Left ventricle myocardium inferior (tissue), 1 donor: ENCODE measurements at regions not wholly inside any gene's neighbourhood (a gene's known extent, or its start where the extent isn't known, plus 50 kb on each side); places are given as distances from the start of the nearest gene placed in this dataset.

Experiments used
- DNase-seq: peaks from one replicate; pipeline ENCODE4 v3.0.0-alpha.2; 2020
- H3K27ac ChIP-seq: fragments of 200-600 bp; replicated peaks from 2 replicates; pipeline ENCODE4 v1.8.0; 2021
- H3K27me3 ChIP-seq: fragments of 200-600 bp; 2 replicates; pipeline ENCODE4 v1.8.0; 2021; ENCODE audit warnings: low read depth
- H3K36me3 ChIP-seq: fragments of 200-600 bp; 2 replicates; pipeline ENCODE4 v1.8.0; 2021
- H3K4me1 ChIP-seq: fragments of 200-600 bp; 2 replicates; pipeline ENCODE4 v1.8.0; 2021
- H3K4me3 ChIP-seq: fragments of 200-600 bp; 2 replicates; pipeline ENCODE4 v1.8.0; 2021; ENCODE audit warnings: mild to moderate bottlenecking, moderate library complexity
- H3K9me3 ChIP-seq: fragments of 200-600 bp; replicated peaks from 2 replicates; pipeline ENCODE4 v1.8.0; 2021
- CTCF ChIP-seq: fragments of 200-600 bp; IDR thresholded peaks from 2 replicates; pipeline ENCODE4 v1.8.0; 2021; ENCODE audit warnings: antibody characterized with exemption, mild to moderate bottlenecking, borderline replicate concordance
- intact Hi-C: fragments of 100-400 bp; cut with micrococcal nuclease; formaldehyde crosslinking; loops from one replicate; pipeline ENCODE4 v1.11.0; 2022
- donor health status: DM: no; HTN: yes; CAD: no; lungs with severe emphysema.

- intact Hi-C loops = no loop called here
- no peaks in the 10 kb centered on the region for H3K27me3 ChIP-seq
- no peak overlapping the region for H3K4me3 ChIP-seq
- H3K27ac ChIP-seq = peak overlapping the region; percentile 89
- peaks cover 58% of the 10 kb centered on the region for H3K4me1 ChIP-seq
- DNase-seq = no peak
- H3K36me3 ChIP-seq = no peaks in the 10 kb centered on the region
- TF ChIP-seq CTCF = no peak
- no peaks in the 10 kb centered on the region for H3K9me3 ChIP-seq
These were observed 148.4 kb upstream of the PLEKHG7 start for GRCh38 chr12:92554158-92555073.

- TF ChIP-seq CTCF = no peak
- peak; percentile 70 for DNase-seq
- Histone ChIP-seq H3K27me3 (no peaks in the 10 kb centered on the region), H3K4me3 (no peak overlapping the region), H3K27ac (peak overlapping the region; percentile 89), H3K9me3 (no peaks in the 10 kb centered on the region), H3K4me1 (peaks cover 47% of the 10 kb centered on the region), H3K36me3 (no peaks in the 10 kb centered on the region)
- intact Hi-C loops = no loop called here
These were observed 149.4 kb upstream of the PLEKHG7 start for GRCh38 chr12:92553389-92553788.

GRCh38 chr12:92552412-92553108 lies 150.2 kb upstream of the PLEKHG7 start:
- no peaks in the 10 kb centered on the region for H3K27me3 ChIP-seq
- no peaks in the 10 kb centered on the region for H3K36me3 ChIP-seq
- H3K9me3 ChIP-seq = no peaks in the 10 kb centered on the region
- intact Hi-C loops = no loop called here
- H3K4me1 ChIP-seq = peaks cover 43% of the 10 kb centered on the region
- H3K27ac ChIP-seq = peak overlapping the region; percentile 89
- H3K4me3 ChIP-seq = no peak overlapping the region
- no peak for TF ChIP-seq CTCF
- no peak for DNase-seq

- Histone ChIP-seq H3K4me3 (no peak overlapping the region), H3K4me1 (peaks cover 43% of the 10 kb centered on the region), H3K27me3 (no peaks in the 10 kb centered on the region), H3K27ac (peak overlapping the region; percentile 89), H3K36me3 (no peaks in the 10 kb centered on the region), H3K9me3 (no peaks in the 10 kb centered on the region)
- TF ChIP-seq CTCF = no peak
- DNase-seq = no peak
- intact Hi-C loops = no loop called here
These were observed 150.9 kb upstream of the PLEKHG7 start for GRCh38 chr12:92551853-92552397.

- no peak for DNase-seq
- H3K36me3 ChIP-seq = no peaks in the 10 kb centered on the region
- H3K27ac ChIP-seq = peak overlapping the region; percentile 89
- peaks cover 40% of the 10 kb centered on the region for H3K4me1 ChIP-seq
- no peaks in the 10 kb centered on the region for H3K9me3 ChIP-seq
- H3K27me3 ChIP-seq = no peaks in the 10 kb centered on the region
- no peak overlapping the region for H3K4me3 ChIP-seq
- intact Hi-C loops = no loop called here
- no peak for TF ChIP-seq CTCF
These were observed 151.6 kb upstream of the PLEKHG7 start for GRCh38 chr12:92551210-92551609.
